PC-9 (cell line): ENCODE measurements at regions not wholly inside any gene's neighbourhood (a gene's known extent, or its start where the extent isn't known, plus 50 kb on each side); places are given as distances from the start of the nearest gene placed in this dataset.

ENCODE experiments used
- BruUV-seq: library from RNA; stranded (reverse); fragments of 400-500 nt; replicated peaks from 2 replicates; lab custom pipeline; 2021; lab: Mats Ljungman, UMichigan
- CTCF ChIA-PET: fragments of 300-600 bp; sonication (Branson Sonifier 250); formaldehyde crosslinking; loops from one replicate; lab custom pipeline; 2022; ENCODE audit warnings: antibody characterized with exemption; lab: Charles Lee
- POLR2A ChIA-PET: fragments of 300-600 bp; sonication (Branson Sonifier 250); formaldehyde crosslinking; loops from one replicate; lab custom pipeline; 2022; ENCODE audit warnings: antibody characterized with exemption; ENCODE audit not compliant: unreplicated experiment; lab: Charles Lee
- DNase-seq, 2 experiments: peaks; one replicate each; pipeline versions ENCODE4 v3.0.0 to v3.0.0-alpha.2; 2015 to 2022; ENCODE audit warnings: mixed read lengths in 1 of 2
- H2AFZ ChIP-seq: fragments of 200-600 bp; sonication (generic); 2 replicates; pipeline ENCODE4 v1.8.1; 2017; ENCODE audit warnings: antibody characterized with exemption
- H3F3A ChIP-seq: fragments of 200-600 bp; sonication (generic); 2 replicates; pipeline ENCODE4 v1.8.1; 2017; ENCODE audit warnings: antibody characterized with exemption, mild to moderate bottlenecking, low read depth; ENCODE audit not compliant: insufficient read depth
- H3K27ac ChIP-seq: fragments of 200-600 bp; sonication (generic); 2 replicates; pipeline ENCODE4 v1.6.1; 2016; ENCODE audit warnings: mixed run types
- H3K27me3 ChIP-seq: fragments of 200-600 bp; sonication (generic); 2 replicates; pipeline ENCODE4 v1.6.1; 2016; ENCODE audit warnings: low read depth, mixed run types; ENCODE audit not compliant: insufficient read depth
- H3K36me3 ChIP-seq: fragments of 200-600 bp; sonication (generic); 2 replicates; pipeline ENCODE4 v1.6.1; 2016; ENCODE audit warnings: low read depth, mixed run types
- H3K4me1 ChIP-seq: fragments of 200-600 bp; sonication (generic); replicated peaks from 2 replicates; pipeline ENCODE4 v1.6.1; 2016; ENCODE audit warnings: mixed run types; ENCODE audit not compliant: insufficient read depth
- H3K4me2 ChIP-seq: fragments of 200-600 bp; sonication (generic); 2 replicates; pipeline ENCODE4 v1.6.1; 2017; ENCODE audit warnings: mixed run types
- H3K4me3 ChIP-seq: fragments of 200-600 bp; sonication (generic); 2 replicates; pipeline ENCODE4 v1.6.1; 2016; ENCODE audit warnings: mixed run types
- H3K79me2 ChIP-seq: fragments of 200-600 bp; sonication (generic); 2 replicates; pipeline ENCODE4 v1.6.1; 2017; ENCODE audit warnings: low read depth, mixed run types
- H3K9me2 ChIP-seq: fragments of 200-600 bp; sonication (generic); 2 replicates; pipeline ENCODE4 v1.8.1; 2017; ENCODE audit warnings: mild to moderate bottlenecking; ENCODE audit not compliant: insufficient read depth
- H3K9me3 ChIP-seq: fragments of 200-600 bp; sonication (generic); 2 replicates; pipeline ENCODE4 v1.8.1; 2016; ENCODE audit warnings: low read depth; ENCODE audit not compliant: insufficient read depth
- H4K20me1 ChIP-seq: fragments of 200-600 bp; sonication (generic); 2 replicates; pipeline ENCODE4 v1.8.1; 2017; ENCODE audit not compliant: insufficient read depth
- CTCF ChIP-seq: fragments of 200-600 bp; sonication (generic); conservative IDR thresholded peaks from 2 replicates; pipeline ENCODE4 v1.6.1; 2017; ENCODE audit warnings: mixed run types, antibody characterized with exemption, mild to moderate bottlenecking, moderate library complexity
- EZH2 ChIP-seq: fragments of 200-600 bp; sonication (generic); IDR thresholded peaks from 2 replicates; pipeline ENCODE4 v1.8.0; 2017; ENCODE audit warnings: antibody characterized with exemption, low read depth
- intact Hi-C: fragments of 100-400 bp; cut with micrococcal nuclease; formaldehyde crosslinking; loops from one replicate; pipeline ENCODE4 v1.10.0; 2022; ENCODE audit not compliant: unreplicated experiment

GRCh38 chr10:131724169-131724545 is 176.7 kb upstream of the PPP2R2D start:
- no peaks in the 10 kb centered on the region for H4K20me1 ChIP-seq
- no peak overlapping the region for H3K27ac ChIP-seq
- no peak for DNase-seq
- H3K4me3 ChIP-seq, result no peak overlapping the region
- H3F3A ChIP-seq, result no peaks in the 10 kb centered on the region
- H3K4me1 ChIP-seq, result no peaks in the 10 kb centered on the region
- no peak overlapping the region for H3K4me2 ChIP-seq
- ChIA-PET POLR2A (no interaction called here), CTCF (no interaction called here)
- no peaks in the 10 kb centered on the region for H3K9me3 ChIP-seq
- no peak overlapping the region for H2AFZ ChIP-seq
- no peaks in the 10 kb centered on the region for H3K36me3 ChIP-seq
- no TSS peak for BruUV-seq
- intact Hi-C loops, result no loop called here
- H3K79me2 ChIP-seq, result no peaks in the 10 kb centered on the region
- TF ChIP-seq EZH2, result no peak
- no peaks in the 10 kb centered on the region for H3K9me2 ChIP-seq
- peaks cover 75% of the 10 kb centered on the region for H3K27me3 ChIP-seq

- no peak overlapping the region for H3K27ac ChIP-seq
- H3F3A ChIP-seq, result no peaks in the 10 kb centered on the region
- intact Hi-C loops, result no loop called here
- no peak overlapping the region for H3K4me3 ChIP-seq
- no peak for TF ChIP-seq EZH2
- TF ChIP-seq CTCF, result no peak
- H2AFZ ChIP-seq, result no peak overlapping the region
- no peaks in the 10 kb centered on the region for H3K4me1 ChIP-seq
- H3K36me3 ChIP-seq, result no peaks in the 10 kb centered on the region
- DNase-seq, result no peak
- H3K79me2 ChIP-seq, result no peaks in the 10 kb centered on the region
- H3K9me2 ChIP-seq, result no peaks in the 10 kb centered on the region
- H4K20me1 ChIP-seq, result no peaks in the 10 kb centered on the region
- ChIA-PET CTCF (no interaction called here), POLR2A (no interaction called here)
- no TSS peak for BruUV-seq
- no peaks in the 10 kb centered on the region for H3K9me3 ChIP-seq
- H3K4me2 ChIP-seq, result no peak overlapping the region
- peaks cover 84% of the 10 kb centered on the region for H3K27me3 ChIP-seq
Observed at GRCh38 chr10:131724891-131725580, 175.8 kb upstream of the PPP2R2D start.

- Histone ChIP-seq H2AFZ (no peak overlapping the region), H3K36me3 (no peaks in the 10 kb centered on the region), H3F3A (no peaks in the 10 kb centered on the region), H3K79me2 (no peaks in the 10 kb centered on the region), H3K4me2 (no peak overlapping the region), H3K27ac (no peak overlapping the region), H3K27me3 (peaks cover 84% of the 10 kb centered on the region), H3K9me2 (no peaks in the 10 kb centered on the region), H3K9me3 (no peaks in the 10 kb centered on the region), H4K20me1 (no peaks in the 10 kb centered on the region), H3K4me1 (no peaks in the 10 kb centered on the region), H3K4me3 (no peak overlapping the region)
- no TSS peak for BruUV-seq
- no peak for DNase-seq
- ChIA-PET CTCF (no interaction called here), POLR2A (no interaction called here)
- TF ChIP-seq EZH2 (no peak), CTCF (no peak)
- intact Hi-C loops, result no loop called here
Observed at GRCh38 chr10:131725581-131726069, 175.2 kb upstream of the PPP2R2D start.
